Karpas-422 (cell line): ENCODE measurements at regions not wholly inside any gene's neighbourhood (a gene's known extent, or its start where the extent isn't known, plus 50 kb on each side); places are given as distances from the start of the nearest gene placed in this dataset.

Source experiments
- DNase-seq: peaks from one replicate; pipeline ENCODE4 v3.0.0-alpha.2; 2015
- H2AFZ ChIP-seq: fragments of 200-600 bp; sonication (generic); 2 replicates; pipeline ENCODE4 v1.6.1; 2014; ENCODE audit warnings: antibody characterized with exemption, low read length, mixed read lengths
- H3K27ac ChIP-seq: fragments of 200-600 bp; sonication (generic); 2 replicates; pipeline ENCODE4 v1.5.1; 2014; ENCODE audit warnings: mild to moderate bottlenecking, low read length, moderate library complexity
- H3K27me3 ChIP-seq: fragments of 200-600 bp; sonication (generic); 2 replicates; pipeline ENCODE4 v1.6.1; 2014; ENCODE audit warnings: low read length, mixed read lengths
- H3K36me3 ChIP-seq: fragments of 200-600 bp; sonication (generic); 2 replicates; pipeline ENCODE4 v1.6.1; 2014; ENCODE audit warnings: low read length, mixed read lengths; ENCODE audit not compliant: insufficient read depth
- H3K4me1 ChIP-seq: fragments of 200-600 bp; sonication (generic); 2 replicates; pipeline ENCODE4 v1.6.1; 2014; ENCODE audit warnings: mild to moderate bottlenecking, low read length, mixed read lengths
- H3K4me2 ChIP-seq: fragments of 200-600 bp; sonication (generic); 2 replicates; pipeline ENCODE4 v1.6.1; 2014; ENCODE audit warnings: low read length, low read depth, mild to moderate bottlenecking; ENCODE audit not compliant: poor library complexity, severe bottlenecking
- H3K4me3 ChIP-seq: fragments of 200-600 bp; sonication (generic); 2 replicates; pipeline ENCODE4 v1.5.1; 2014; ENCODE audit warnings: mild to moderate bottlenecking, antibody characterized with exemption, low read length, mixed read lengths
- H3K79me2 ChIP-seq: fragments of 200-600 bp; sonication (generic); 2 replicates; pipeline ENCODE4 v1.6.1; 2014; ENCODE audit warnings: mild to moderate bottlenecking, low read length, mixed read lengths
- H3K9ac ChIP-seq: fragments of 200-600 bp; sonication (generic); 2 replicates; pipeline ENCODE4 v1.6.0; 2014; ENCODE audit warnings: low read length
- H3K9me2 ChIP-seq: fragments of 200-600 bp; sonication (generic), shearing (Covaris generic); replicated peaks from 2 replicates; pipeline ENCODE4 v1.6.0; 2014; ENCODE audit warnings: mild to moderate bottlenecking, low read length, moderate library complexity; ENCODE audit not compliant: insufficient read depth
- H3K9me3 ChIP-seq: fragments of 300-700, 200-600 bp; sonication (generic); 2 replicates; pipeline ENCODE4 v1.6.1; 2014; ENCODE audit warnings: low read length, mixed read lengths
- H4K20me1 ChIP-seq: fragments of 200-600 bp; sonication (generic); 2 replicates; pipeline ENCODE4 v1.6.1; 2014; ENCODE audit warnings: mild to moderate bottlenecking, antibody characterized with exemption, low read length, low read depth; ENCODE audit not compliant: insufficient read depth

DNA sequence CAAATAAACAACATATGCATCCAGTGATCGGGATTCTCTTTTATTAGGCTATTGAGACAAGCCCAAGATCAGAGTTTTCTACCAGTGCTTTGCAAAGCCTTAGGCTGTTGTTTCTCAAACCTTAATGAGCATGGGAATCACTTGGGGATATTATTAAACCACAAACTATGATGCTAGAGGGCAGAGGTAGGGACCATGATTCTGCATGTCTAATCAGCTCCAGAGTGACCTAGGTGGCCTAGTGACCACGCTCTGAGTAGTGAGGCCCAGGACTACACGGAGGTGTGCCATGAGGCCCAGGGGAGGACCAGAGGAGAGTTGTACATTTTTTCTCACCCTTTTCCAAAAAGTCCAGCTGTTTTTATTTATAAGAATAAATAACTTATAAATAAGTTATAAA lies 298.5 kb upstream of the TLE4 start:
- DNase-seq, result no peak
- Histone ChIP-seq H3K79me2 (no peaks in the 10 kb centered on the region), H3K4me2 (no peak overlapping the region), H3K36me3 (no peaks in the 10 kb centered on the region), H3K9me2 (no peaks in the 10 kb centered on the region), H3K27ac (no peak overlapping the region), H3K4me3 (no peak overlapping the region), H3K9ac (no peak overlapping the region), H3K27me3 (no peaks in the 10 kb centered on the region), H2AFZ (no peak overlapping the region), H3K4me1 (no peaks in the 10 kb centered on the region), H3K9me3 (no peaks in the 10 kb centered on the region), H4K20me1 (no peaks in the 10 kb centered on the region)

DNA sequence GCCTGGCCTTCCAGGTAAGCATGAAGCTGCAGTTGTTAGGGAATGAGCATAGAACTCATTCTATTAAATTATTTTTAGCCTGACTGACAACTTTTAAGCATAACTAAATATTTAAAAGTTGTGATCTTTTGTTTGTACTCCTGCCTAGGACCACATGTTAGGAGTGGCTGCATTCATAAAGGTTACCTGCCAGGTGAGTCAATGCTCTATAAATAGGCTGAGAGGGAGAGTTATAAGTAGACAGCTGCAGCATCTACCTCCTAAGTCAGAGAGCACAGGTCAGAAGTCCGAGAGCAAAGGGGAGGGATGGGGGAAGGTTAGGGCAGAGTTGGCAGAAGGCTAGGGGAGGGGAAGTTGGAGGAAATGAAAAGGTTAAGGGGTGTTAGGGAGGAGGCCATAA lies 292.4 kb upstream of the TLE4 start:
- H3K4me3 ChIP-seq, result no peak overlapping the region
- no peak overlapping the region for H3K4me2 ChIP-seq
- no peaks in the 10 kb centered on the region for H3K9me2 ChIP-seq
- no peak overlapping the region for H3K27ac ChIP-seq
- no peak overlapping the region for H2AFZ ChIP-seq
- no peak overlapping the region for H3K9ac ChIP-seq
- no peaks in the 10 kb centered on the region for H3K4me1 ChIP-seq
- no peaks in the 10 kb centered on the region for H3K9me3 ChIP-seq
- no peaks in the 10 kb centered on the region for H3K79me2 ChIP-seq
- no peak for DNase-seq
- H3K27me3 ChIP-seq, result no peaks in the 10 kb centered on the region
- no peaks in the 10 kb centered on the region for H3K36me3 ChIP-seq
- H4K20me1 ChIP-seq, result no peaks in the 10 kb centered on the region

DNA sequence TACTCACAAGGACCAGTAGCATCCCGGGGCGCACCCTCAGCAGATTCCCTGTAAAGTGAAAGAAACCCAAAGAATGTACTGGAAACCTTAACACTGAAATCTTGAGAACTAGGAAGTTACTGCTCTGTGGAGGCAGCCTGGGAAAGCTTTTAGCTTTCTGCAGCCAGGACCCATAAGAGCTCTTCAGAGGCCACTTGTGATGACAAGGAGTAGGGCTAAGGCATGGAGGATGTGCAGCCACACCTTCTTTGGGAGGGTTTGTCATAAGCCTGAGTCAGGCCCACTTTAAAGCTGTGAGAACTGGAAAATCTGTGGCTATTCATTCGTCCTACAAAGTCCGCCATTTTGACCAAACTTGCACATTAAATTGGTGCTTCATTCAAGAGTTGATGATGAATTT lies 291.1 kb upstream of the TLE4 start:
- Histone ChIP-seq H3K36me3 (no peaks in the 10 kb centered on the region), H3K4me2 (no peak overlapping the region), H3K9me3 (no peaks in the 10 kb centered on the region), H4K20me1 (no peaks in the 10 kb centered on the region), H3K9ac (no peak overlapping the region), H3K4me1 (no peaks in the 10 kb centered on the region), H3K4me3 (no peak overlapping the region), H3K79me2 (no peaks in the 10 kb centered on the region), H3K27me3 (no peaks in the 10 kb centered on the region), H2AFZ (no peak overlapping the region), H3K9me2 (no peaks in the 10 kb centered on the region), H3K27ac (no peak overlapping the region)
- DNase-seq, result no peak

DNA sequence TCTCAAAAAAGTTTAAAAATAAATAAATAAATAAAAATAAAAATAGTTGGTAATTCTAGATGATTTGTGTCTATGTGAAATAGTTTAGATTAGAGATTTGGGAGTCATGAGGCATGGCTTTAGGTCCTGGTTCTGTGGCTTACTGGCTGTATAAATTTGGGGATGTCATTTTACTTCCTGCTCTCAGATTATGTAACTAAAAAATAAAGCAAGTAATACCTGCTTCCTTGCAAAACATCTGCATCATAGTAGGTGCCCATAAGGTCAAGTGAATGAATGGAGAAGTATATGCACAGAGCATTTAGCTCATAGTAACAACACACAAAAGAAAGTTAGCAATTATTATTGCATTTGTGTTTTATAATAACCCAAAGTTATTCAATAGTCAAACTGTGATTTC lies 287.7 kb upstream of the TLE4 start:
- Histone ChIP-seq H3K4me3 (no peak overlapping the region), H3K79me2 (no peaks in the 10 kb centered on the region), H3K27me3 (no peaks in the 10 kb centered on the region), H3K27ac (no peak overlapping the region), H3K9me2 (no peaks in the 10 kb centered on the region), H3K4me1 (no peaks in the 10 kb centered on the region), H3K36me3 (no peaks in the 10 kb centered on the region), H3K4me2 (no peak overlapping the region), H4K20me1 (no peaks in the 10 kb centered on the region), H2AFZ (no peak overlapping the region), H3K9ac (no peak overlapping the region), H3K9me3 (no peaks in the 10 kb centered on the region)
- no peak for DNase-seq

DNA sequence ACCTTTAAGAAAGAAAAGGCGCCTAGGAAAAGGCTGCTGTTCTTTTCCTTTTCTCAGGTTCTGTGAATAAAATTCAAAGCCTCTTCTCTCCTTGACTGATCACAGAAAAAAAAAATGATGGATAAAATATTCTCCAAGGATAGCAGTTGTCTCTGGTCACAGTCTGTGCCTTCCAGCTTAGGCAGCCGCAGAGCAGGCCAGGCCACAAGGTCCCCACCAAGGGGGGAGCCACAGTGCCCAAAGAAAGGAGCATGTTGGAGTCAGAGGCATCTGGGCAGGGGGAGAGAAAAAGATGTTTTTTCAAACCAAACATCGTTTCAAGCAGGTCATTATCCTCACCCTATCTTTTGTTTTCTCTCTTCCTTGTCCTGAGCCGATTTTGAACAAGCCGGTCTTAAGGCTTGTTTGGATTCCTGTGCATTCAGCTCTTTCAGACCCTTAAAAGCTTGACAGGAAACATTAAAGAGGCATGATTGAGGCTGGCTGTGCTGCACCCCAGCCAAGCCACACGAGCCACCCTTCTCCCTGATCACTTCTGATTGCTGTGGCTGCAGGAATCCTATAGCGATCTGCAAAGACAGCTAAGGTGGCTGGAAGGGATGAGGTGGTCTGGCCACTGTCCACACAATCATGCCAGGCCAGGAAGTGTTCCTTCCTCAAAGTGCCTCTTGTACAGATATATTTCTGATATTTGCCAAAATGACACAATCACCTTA lies 284.6 kb upstream of the TLE4 start:
- Histone ChIP-seq H4K20me1 (no peaks in the 10 kb centered on the region), H3K4me2 (no peak overlapping the region), H3K9me3 (no peaks in the 10 kb centered on the region), H3K4me1 (no peaks in the 10 kb centered on the region), H3K27ac (no peak overlapping the region), H3K79me2 (no peaks in the 10 kb centered on the region), H3K4me3 (no peak overlapping the region), H3K27me3 (no peaks in the 10 kb centered on the region), H3K36me3 (no peaks in the 10 kb centered on the region), H2AFZ (no peak overlapping the region), H3K9me2 (no peaks in the 10 kb centered on the region), H3K9ac (no peak overlapping the region)
- DNase-seq, result no peak

DNA sequence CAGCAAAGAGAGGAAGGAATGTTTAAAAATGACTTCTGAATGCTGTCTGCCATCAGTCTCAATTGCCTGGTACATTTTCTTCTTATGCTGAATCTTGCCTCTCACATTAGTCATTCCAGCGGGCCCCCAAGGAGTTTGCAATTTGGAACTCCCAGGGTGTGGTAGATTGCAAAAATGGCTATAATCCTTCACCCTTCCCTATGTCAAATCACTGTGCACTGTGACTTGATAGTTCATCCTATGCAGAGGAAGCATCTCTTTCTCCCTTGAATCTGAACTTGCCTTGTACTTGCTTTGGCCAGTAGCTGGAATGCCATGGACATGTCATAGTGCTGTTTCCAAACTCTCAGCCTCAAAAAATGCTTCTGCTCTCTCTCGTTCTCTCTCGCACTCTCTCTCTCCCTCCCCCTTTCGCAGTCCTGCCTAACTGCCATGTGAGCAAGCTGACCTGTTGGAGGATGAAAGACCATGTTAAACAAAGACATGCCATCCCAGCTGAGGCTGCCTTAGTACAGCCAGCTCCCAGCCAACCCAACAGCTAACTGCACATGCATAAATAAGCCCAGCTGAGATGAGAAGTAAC lies 284.0 kb upstream of the TLE4 start:
- no peak for DNase-seq
- Histone ChIP-seq H3K27me3 (no peaks in the 10 kb centered on the region), H3K9ac (no peak overlapping the region), H2AFZ (no peak overlapping the region), H3K4me1 (no peaks in the 10 kb centered on the region), H4K20me1 (no peaks in the 10 kb centered on the region), H3K27ac (no peak overlapping the region), H3K4me2 (no peak overlapping the region), H3K9me3 (no peaks in the 10 kb centered on the region), H3K4me3 (no peak overlapping the region), H3K36me3 (no peaks in the 10 kb centered on the region), H3K9me2 (no peaks in the 10 kb centered on the region), H3K79me2 (no peaks in the 10 kb centered on the region)

DNA sequence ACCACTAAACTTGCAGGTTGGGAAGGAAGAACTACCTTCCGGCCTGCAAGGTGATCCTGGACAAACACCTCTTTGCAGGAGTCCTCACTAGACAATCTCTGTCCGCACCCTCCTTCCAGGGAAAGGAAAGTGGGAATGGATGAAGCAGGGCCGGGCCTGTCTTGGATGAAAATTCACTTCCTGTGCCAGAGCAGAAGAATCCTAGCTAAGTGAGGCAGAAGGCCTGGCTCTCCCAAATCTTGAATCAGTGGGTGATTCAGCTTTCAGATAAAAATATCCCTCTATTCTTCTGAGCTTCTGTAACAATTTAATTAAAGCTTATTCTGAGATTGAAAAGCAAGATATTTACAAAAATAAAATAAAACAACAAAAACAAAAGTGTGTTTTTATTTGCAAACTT lies 281.9 kb upstream of the TLE4 start:
- H3K36me3 ChIP-seq, result no peaks in the 10 kb centered on the region
- no peak for DNase-seq
- no peak overlapping the region for H2AFZ ChIP-seq
- no peaks in the 10 kb centered on the region for H4K20me1 ChIP-seq
- no peak overlapping the region for H3K9ac ChIP-seq
- no peak overlapping the region for H3K27ac ChIP-seq
- no peak overlapping the region for H3K4me2 ChIP-seq
- no peaks in the 10 kb centered on the region for H3K79me2 ChIP-seq
- no peak overlapping the region for H3K4me3 ChIP-seq
- no peaks in the 10 kb centered on the region for H3K4me1 ChIP-seq
- H3K9me3 ChIP-seq, result no peaks in the 10 kb centered on the region
- no peaks in the 10 kb centered on the region for H3K9me2 ChIP-seq
- H3K27me3 ChIP-seq, result no peaks in the 10 kb centered on the region

DNA sequence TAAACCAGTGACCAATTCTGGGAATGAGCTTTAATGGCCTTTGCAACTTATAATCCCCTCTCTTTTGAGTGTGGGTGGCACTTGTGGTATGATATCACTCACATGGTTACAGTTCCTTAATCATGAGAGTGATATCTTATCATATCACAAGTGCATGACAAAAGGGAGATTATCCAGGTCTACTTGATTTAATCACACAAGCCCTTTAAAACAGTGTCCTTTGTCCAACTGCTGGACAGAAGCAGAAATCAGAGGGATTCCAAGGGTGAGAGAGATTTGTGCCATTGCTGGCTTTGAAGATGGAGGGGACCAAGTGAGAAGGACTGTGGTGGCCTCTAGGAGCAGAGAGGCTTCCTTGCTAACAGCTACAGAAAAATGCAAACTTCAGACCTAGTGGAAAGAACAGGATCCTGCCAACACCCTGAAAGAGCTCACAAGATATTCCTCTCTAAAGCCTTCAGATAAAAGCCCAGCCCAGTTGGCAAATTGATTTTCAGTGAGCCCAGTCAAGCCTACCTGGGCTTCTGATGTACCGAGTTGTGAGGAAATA lies 279.0 kb upstream of the TLE4 start:
- Histone ChIP-seq H3K79me2 (no peaks in the 10 kb centered on the region), H3K9me2 (no peaks in the 10 kb centered on the region), H3K4me1 (no peaks in the 10 kb centered on the region), H2AFZ (no peak overlapping the region), H3K27ac (no peak overlapping the region), H3K4me2 (no peak overlapping the region), H3K9me3 (no peaks in the 10 kb centered on the region), H3K4me3 (no peak overlapping the region), H3K9ac (no peak overlapping the region), H3K27me3 (no peaks in the 10 kb centered on the region), H4K20me1 (no peaks in the 10 kb centered on the region), H3K36me3 (no peaks in the 10 kb centered on the region)
- no peak for DNase-seq
